ENCODE measurements at regions not wholly inside any gene's neighbourhood (a gene's known extent, or its start where the extent isn't known, plus 50 kb on each side); places are given as distances from the start of the nearest gene placed in this dataset.

DNA sequence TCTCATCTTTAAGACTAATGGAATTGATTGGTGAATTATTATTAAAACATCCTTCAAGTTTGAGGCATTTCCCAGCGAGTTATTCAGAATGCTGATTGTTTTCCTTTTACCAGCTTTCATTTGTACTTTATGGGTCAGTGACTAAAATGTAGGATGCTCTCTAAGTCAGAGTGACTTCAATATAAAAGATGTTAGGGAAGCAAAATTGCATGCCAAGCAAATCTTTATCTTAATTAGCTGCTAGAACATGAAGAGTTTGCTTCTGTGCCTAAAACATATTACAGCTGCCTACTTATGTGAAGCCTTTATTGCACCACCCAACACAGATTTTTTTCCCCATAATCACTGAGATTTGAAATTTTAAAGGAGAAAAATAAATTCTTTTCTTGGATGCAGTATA, 79.8 kb upstream of the CYYR1 start:
- TF ChIP-seq, protein P1, sequence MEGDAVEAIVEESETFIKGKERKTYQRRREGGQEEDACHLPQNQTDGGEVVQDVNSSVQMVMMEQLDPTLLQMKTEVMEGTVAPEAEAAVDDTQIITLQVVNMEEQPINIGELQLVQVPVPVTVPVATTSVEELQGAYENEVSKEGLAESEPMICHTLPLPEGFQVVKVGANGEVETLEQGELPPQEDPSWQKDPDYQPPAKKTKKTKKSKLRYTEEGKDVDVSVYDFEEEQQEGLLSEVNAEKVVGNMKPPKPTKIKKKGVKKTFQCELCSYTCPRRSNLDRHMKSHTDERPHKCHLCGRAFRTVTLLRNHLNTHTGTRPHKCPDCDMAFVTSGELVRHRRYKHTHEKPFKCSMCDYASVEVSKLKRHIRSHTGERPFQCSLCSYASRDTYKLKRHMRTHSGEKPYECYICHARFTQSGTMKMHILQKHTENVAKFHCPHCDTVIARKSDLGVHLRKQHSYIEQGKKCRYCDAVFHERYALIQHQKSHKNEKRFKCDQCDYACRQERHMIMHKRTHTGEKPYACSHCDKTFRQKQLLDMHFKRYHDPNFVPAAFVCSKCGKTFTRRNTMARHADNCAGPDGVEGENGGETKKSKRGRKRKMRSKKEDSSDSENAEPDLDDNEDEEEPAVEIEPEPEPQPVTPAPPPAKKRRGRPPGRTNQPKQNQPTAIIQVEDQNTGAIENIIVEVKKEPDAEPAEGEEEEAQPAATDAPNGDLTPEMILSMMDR (IDR thresholded peaks at IDR 0.05) = no peak
- TF ChIP-seq POLR2A (IDR thresholded peaks at IDR 0.05) = no peak
